OCI-LY1 (cell line): ENCODE measurements at regions not wholly inside any gene's neighbourhood (a gene's known extent, or its start where the extent isn't known, plus 50 kb on each side); places are given as distances from the start of the nearest gene placed in this dataset.
"Not testable (repeated sequence)": the region's sequence is repeated elsewhere in the genome, so short reads cannot be mapped to it uniquely, and the experiment has no call there.

Source experiments
- EZH2 ChIP-seq: fragments of 200-600 bp; sonication (generic), shearing (Covaris generic); IDR thresholded peaks from 2 replicates; pipeline ENCODE4 v1.8.0; 2017; ENCODE audit warnings: borderline replicate concordance, mixed run types, mild to moderate bottlenecking, antibody characterized with exemption, low read length, moderate library complexity, mixed read lengths
- TF ChIP-seq, protein P1 (sequence below): fragments of 200-600 bp; sonication (generic), shearing (Covaris generic); IDR thresholded peaks from 2 replicates; pipeline ENCODE4 v1.5.1; 2017; ENCODE audit warnings: mild to moderate bottlenecking, antibody characterized with exemption, low read length, moderate library complexity, mixed read lengths

DNA sequence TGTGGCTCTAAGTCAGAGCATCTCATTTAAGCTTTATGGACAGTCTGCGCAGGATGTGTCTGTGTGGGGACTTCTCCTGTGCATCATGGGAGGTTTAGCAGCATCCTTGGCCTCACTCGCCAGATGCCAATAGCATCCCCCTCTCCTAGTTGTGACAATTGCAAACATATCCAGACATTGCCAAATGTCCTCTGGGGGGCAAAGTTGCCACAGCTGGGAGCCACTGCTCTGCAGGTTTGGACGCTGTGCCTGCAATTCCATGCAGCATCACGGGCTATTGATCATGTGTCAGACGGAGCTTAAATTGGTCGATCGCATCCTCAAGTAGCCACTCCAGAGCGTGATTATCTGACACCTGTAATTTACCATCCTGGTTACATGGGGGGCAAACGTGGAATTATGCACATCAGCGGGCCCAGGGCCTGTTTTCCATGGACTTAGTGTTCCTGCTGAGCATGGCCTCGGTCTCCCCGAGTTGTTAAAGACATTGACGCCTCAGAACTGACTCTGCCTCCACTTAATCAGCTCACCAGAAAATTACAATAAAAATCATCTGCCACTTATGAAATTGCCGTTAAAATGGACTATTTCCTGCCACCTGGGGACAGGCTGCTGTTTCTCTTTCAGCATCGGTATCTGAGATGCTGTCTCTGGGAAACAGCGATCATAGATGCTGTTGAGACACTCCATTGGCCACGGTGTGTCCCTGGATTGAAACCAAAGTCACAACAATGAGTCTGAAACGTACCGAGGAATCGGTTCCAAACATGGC, 191.9 kb upstream of the SULF2 start:
- TF ChIP-seq, protein P1, sequence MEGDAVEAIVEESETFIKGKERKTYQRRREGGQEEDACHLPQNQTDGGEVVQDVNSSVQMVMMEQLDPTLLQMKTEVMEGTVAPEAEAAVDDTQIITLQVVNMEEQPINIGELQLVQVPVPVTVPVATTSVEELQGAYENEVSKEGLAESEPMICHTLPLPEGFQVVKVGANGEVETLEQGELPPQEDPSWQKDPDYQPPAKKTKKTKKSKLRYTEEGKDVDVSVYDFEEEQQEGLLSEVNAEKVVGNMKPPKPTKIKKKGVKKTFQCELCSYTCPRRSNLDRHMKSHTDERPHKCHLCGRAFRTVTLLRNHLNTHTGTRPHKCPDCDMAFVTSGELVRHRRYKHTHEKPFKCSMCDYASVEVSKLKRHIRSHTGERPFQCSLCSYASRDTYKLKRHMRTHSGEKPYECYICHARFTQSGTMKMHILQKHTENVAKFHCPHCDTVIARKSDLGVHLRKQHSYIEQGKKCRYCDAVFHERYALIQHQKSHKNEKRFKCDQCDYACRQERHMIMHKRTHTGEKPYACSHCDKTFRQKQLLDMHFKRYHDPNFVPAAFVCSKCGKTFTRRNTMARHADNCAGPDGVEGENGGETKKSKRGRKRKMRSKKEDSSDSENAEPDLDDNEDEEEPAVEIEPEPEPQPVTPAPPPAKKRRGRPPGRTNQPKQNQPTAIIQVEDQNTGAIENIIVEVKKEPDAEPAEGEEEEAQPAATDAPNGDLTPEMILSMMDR, result not testable (repeated sequence)
- not testable (repeated sequence) for TF ChIP-seq EZH2
